A673 (cell line): ENCODE measurements at regions not wholly inside any gene's neighbourhood (a gene's known extent, or its start where the extent isn't known, plus 50 kb on each side); places are given as distances from the start of the nearest gene placed in this dataset.

Experiments used
- BruUV-seq: library from RNA; stranded (reverse); fragments of 400-500 nt; replicated peaks from 2 replicates; lab custom pipeline; 2021; lab: Mats Ljungman, UMichigan
- CTCF ChIA-PET: fragments of 300-600 bp; sonication (Branson Sonifier 250); formaldehyde crosslinking; loops from one replicate; lab custom pipeline; 2022; ENCODE audit warnings: antibody characterized with exemption; lab: Charles Lee
- POLR2A ChIA-PET: fragments of 300-600 bp; sonication (Branson Sonifier 250); formaldehyde crosslinking; loops from one replicate; lab custom pipeline; 2022; ENCODE audit warnings: antibody characterized with exemption; ENCODE audit not compliant: low non-redundant PET; lab: Charles Lee
- DNase-seq: peaks from one replicate; pipeline ENCODE4 v3.0.0-alpha.2; 2015; ENCODE audit warnings: low spot score
- H3K27ac ChIP-seq: fragments of 200-600 bp; sonication (generic); 2 replicates; pipeline ENCODE4 v1.5.1; 2016; ENCODE audit warnings: mixed run types, low read depth, mild to moderate bottlenecking, mixed read lengths, antibody characterized with exemption, low read length; ENCODE audit not compliant: poor library complexity, severe bottlenecking
- H3K27me3 ChIP-seq: fragments of 200-600 bp; sonication (generic); replicated peaks from 2 replicates; pipeline ENCODE4 v1.6.1; 2017; ENCODE audit warnings: mixed run types, low read depth, mild to moderate bottlenecking, mixed read lengths, antibody characterized with exemption, low read length; ENCODE audit not compliant: insufficient read depth, poor library complexity
- H3K36me3 ChIP-seq: fragments of 200-600 bp; sonication (generic); 2 replicates; pipeline ENCODE4 v1.6.1; 2016; ENCODE audit warnings: mixed run types, mild to moderate bottlenecking, mixed read lengths, antibody characterized with exemption, low read length; ENCODE audit not compliant: insufficient read depth, poor library complexity, severe bottlenecking
- H3K4me1 ChIP-seq: fragments of 200-600 bp; sonication (generic); 2 replicates; pipeline ENCODE4 v1.6.1; 2017; ENCODE audit warnings: mixed run types, mild to moderate bottlenecking, mixed read lengths, antibody characterized with exemption, low read length; ENCODE audit not compliant: insufficient read depth, poor library complexity, severe bottlenecking
- H3K4me3 ChIP-seq: fragments of 200-600 bp; sonication (generic); 2 replicates; pipeline ENCODE4 v1.5.1; 2016; ENCODE audit warnings: low read depth, mixed run types, mild to moderate bottlenecking, mixed read lengths, low read length; ENCODE audit not compliant: poor library complexity, severe bottlenecking
- H3K9me3 ChIP-seq: fragments of 200-600 bp; sonication (generic); 2 replicates; pipeline ENCODE4 v1.6.1; 2016; ENCODE audit warnings: mixed run types, low read depth, mild to moderate bottlenecking, mixed read lengths, antibody characterized with exemption, low read length; ENCODE audit not compliant: poor library complexity, severe bottlenecking
- CTCF ChIP-seq: fragments of 300-800, 200-600 bp; sonication (generic); conservative IDR thresholded peaks from 2 replicates; pipeline ENCODE4 v1.5.1; 2017; ENCODE audit warnings: low read depth, mild to moderate bottlenecking, antibody characterized with exemption, low read length, moderate library complexity, mixed read lengths
- EZH2 ChIP-seq: fragments of 200-600 bp; sonication (generic); IDR thresholded peaks from 2 replicates; pipeline ENCODE4 v1.6.1; 2017; ENCODE audit warnings: borderline replicate concordance, low read depth, mild to moderate bottlenecking, mixed read lengths, antibody characterized with exemption, low read length; ENCODE audit not compliant: poor library complexity, severe bottlenecking
- intact Hi-C: fragments of 100-400 bp; cut with micrococcal nuclease; formaldehyde crosslinking; loops from one replicate; pipeline ENCODE4 v1.10.0; 2022; ENCODE audit not compliant: unreplicated experiment

GRCh38 chr6:126534401-126534800 is 194.5 kb downstream of the CENPW start:
- H3K27ac ChIP-seq, result no peak overlapping the region
- ChIA-PET CTCF (no interaction called here), POLR2A (no interaction called here)
- H3K36me3 ChIP-seq, result no peaks in the 10 kb centered on the region
- intact Hi-C loops, result no loop called here
- H3K9me3 ChIP-seq, result no peaks in the 10 kb centered on the region
- TF ChIP-seq EZH2 (no peak), CTCF (no peak)
- DNase-seq, result no peak
- no peaks in the 10 kb centered on the region for H3K27me3 ChIP-seq
- H3K4me3 ChIP-seq, result no peak overlapping the region
- no TSS peak for BruUV-seq
- peaks cover 10% of the 10 kb centered on the region for H3K4me1 ChIP-seq

GRCh38 chr6:126535138-126535537 is 195.2 kb downstream of the CENPW start:
- CTCF ChIA-PET, result no interaction called here

GRCh38 chr6:126535595-126535994 is 195.7 kb downstream of the CENPW start:
- Histone ChIP-seq H3K27me3 (no peaks in the 10 kb centered on the region), H3K4me1 (peaks cover 10% of the 10 kb centered on the region), H3K27ac (no peak overlapping the region), H3K4me3 (no peak overlapping the region), H3K36me3 (no peaks in the 10 kb centered on the region), H3K9me3 (no peaks in the 10 kb centered on the region)
- no TSS peak for BruUV-seq
- CTCF ChIA-PET, result no interaction called here
- DNase-seq, result peak; percentile 7
- intact Hi-C loops, result no loop called here
- TF ChIP-seq EZH2 (no peak), CTCF (no peak)
- POLR2A ChIA-PET, result no interaction called here

More at GRCh38 chr6:126535138-126535537, 195.2 kb downstream of the CENPW start:
- Histone ChIP-seq H3K27ac (no peak overlapping the region), H3K27me3 (no peaks in the 10 kb centered on the region), H3K36me3 (no peaks in the 10 kb centered on the region), H3K4me1 (peaks cover 10% of the 10 kb centered on the region), H3K9me3 (no peaks in the 10 kb centered on the region), H3K4me3 (no peak overlapping the region)
- BruUV-seq, result no TSS peak
- DNase-seq, result peak; percentile 72
- POLR2A ChIA-PET, result no interaction called here
- intact Hi-C loops, result no loop called here
- TF ChIP-seq EZH2, result no peak
- TF ChIP-seq CTCF, result no peak
